GM12891 (cell line): ENCODE measurements at regions not wholly inside any gene's neighbourhood (a gene's known extent, or its start where the extent isn't known, plus 50 kb on each side); places are given as distances from the start of the nearest gene placed in this dataset.

ENCODE experiments used
- DNase-seq: peaks from one replicate; pipeline ENCODE4 v3.0.0; 2011; ENCODE audit warnings: low spot score; ENCODE audit not compliant: insufficient read length
- FAIRE-seq: peaks from 2 replicates; lab custom pipeline; 2011; peaks lifted over from hg19 to GRCh38; lab: Jason Lieb, UNC
- PAX5 ChIP-seq: IDR thresholded peaks from 2 replicates; pipeline ENCODE4 v1.6.1; 2011; ENCODE audit warnings: low read length, moderate library complexity, mild to moderate bottlenecking; ENCODE audit not compliant: insufficient read depth, severe bottlenecking
- POLR2A ChIP-seq: IDR thresholded peaks from 2 replicates; pipeline ENCODE4 v1.6.1; 2011; ENCODE audit warnings: low read depth, low read length, control low read depth
- POLR2AphosphoS5 ChIP-seq: IDR thresholded peaks from 2 replicates; pipeline ENCODE4 v1.6.1; 2011; ENCODE audit warnings: low read depth, low read length, control low read depth
- POU2F2 ChIP-seq: IDR thresholded peaks from 2 replicates; pipeline ENCODE4 v1.6.1; 2011; ENCODE audit warnings: low read depth, mild to moderate bottlenecking, control low read depth, low read length, moderate library complexity
- SPI1 ChIP-seq: IDR thresholded peaks from 2 replicates; pipeline ENCODE4 v1.6.1; 2011; ENCODE audit warnings: low read depth, low read length, control low read depth
- TAF1 ChIP-seq: IDR thresholded peaks from 2 replicates; pipeline ENCODE4 v1.6.1; 2011; ENCODE audit warnings: low read depth, low read length, control low read depth

- FAIRE-seq (no peak), DNase-seq (no peak)
- TF ChIP-seq PAX5 (no peak), POLR2A (no peak), SPI1 (no peak), TAF1 (no peak), POU2F2 (no peak), POLR2AphosphoS5 (no peak)
Measured at GRCh38 chr9:73738741-73739530, 587.3 kb downstream of the ANXA1 start.

- FAIRE-seq (no peak), DNase-seq (no peak)
- no peak for TF ChIP-seq TAF1
- no peak for TF ChIP-seq PAX5
- TF ChIP-seq SPI1: no peak
- no peak for TF ChIP-seq POU2F2
- no peak for TF ChIP-seq POLR2AphosphoS5
- TF ChIP-seq POLR2A: no peak
Measured at GRCh38 chr9:73741316-73741715, 589.7 kb downstream of the ANXA1 start.

GRCh38 chr9:73742412-73742811 lies 590.7 kb downstream of the ANXA1 start:
- FAIRE-seq: no peak
- TF ChIP-seq PAX5 (no peak), POLR2AphosphoS5 (no peak), POLR2A (no peak), TAF1 (no peak), POU2F2 (no peak), SPI1 (no peak)
- no peak for DNase-seq

- DNase-seq (no peak), FAIRE-seq (no peak)
Measured at GRCh38 chr9:73743826-73744225, 592.2 kb downstream of the ANXA1 start.

GRCh38 chr9:73745598-73745997 lies 593.9 kb downstream of the ANXA1 start:
- TF ChIP-seq POLR2A (no peak), TAF1 (no peak), PAX5 (no peak), POU2F2 (no peak), POLR2AphosphoS5 (no peak), SPI1 (no peak)
- no peak for DNase-seq
- FAIRE-seq: no peak

More at GRCh38 chr9:73743826-73744225, 592.2 kb downstream of the ANXA1 start:
- TF ChIP-seq PAX5: no peak
- TF ChIP-seq POLR2AphosphoS5: no peak
- TF ChIP-seq POLR2A: no peak
- TF ChIP-seq TAF1: no peak
- no peak for TF ChIP-seq POU2F2
- TF ChIP-seq SPI1: no peak

- TF ChIP-seq SPI1: no peak
- no peak for TF ChIP-seq TAF1
- no peak for TF ChIP-seq POLR2AphosphoS5
- no peak for TF ChIP-seq PAX5
- TF ChIP-seq POLR2A: no peak
- TF ChIP-seq POU2F2: no peak
- no peak for DNase-seq
- no peak for FAIRE-seq
Measured at GRCh38 chr9:73753171-73753570, 601.5 kb downstream of the ANXA1 start.

- TF ChIP-seq POLR2A (no peak), POU2F2 (no peak), TAF1 (no peak), SPI1 (no peak), POLR2AphosphoS5 (no peak), PAX5 (no peak)
- FAIRE-seq: no peak
- DNase-seq: no peak
Measured at GRCh38 chr9:73761905-73762304, 610.2 kb downstream of the ANXA1 start.

GRCh38 chr9:73773896-73774295 lies 622.2 kb downstream of the ANXA1 start:
- TF ChIP-seq POLR2AphosphoS5 (no peak), POLR2A (no peak), PAX5 (no peak), POU2F2 (no peak), TAF1 (no peak), SPI1 (no peak)
- DNase-seq (no peak), FAIRE-seq (no peak)

GRCh38 chr9:73775757-73776156 lies 624.1 kb downstream of the ANXA1 start:
- DNase-seq (no peak), FAIRE-seq (no peak)
- TF ChIP-seq POLR2AphosphoS5 (no peak), PAX5 (no peak), POU2F2 (no peak), TAF1 (no peak), SPI1 (no peak), POLR2A (no peak)
